Stimulated activated CD4-positive, alpha-beta T cell treated with anti-CD3 and anti-CD28 coated beads, Interleukin-2, amount 100 ng/mL, for 4 hours (primary cell): ENCODE measurements at regions not wholly inside any gene's neighbourhood (a gene's known extent, or its start where the extent isn't known, plus 50 kb on each side); places are given as distances from the start of the nearest gene placed in this dataset.

Experiments
- DNase-seq: peaks from one replicate; pipeline ENCODE4 v3.0.0-alpha.2; 2020; ENCODE audit warnings: low read depth

DNA sequence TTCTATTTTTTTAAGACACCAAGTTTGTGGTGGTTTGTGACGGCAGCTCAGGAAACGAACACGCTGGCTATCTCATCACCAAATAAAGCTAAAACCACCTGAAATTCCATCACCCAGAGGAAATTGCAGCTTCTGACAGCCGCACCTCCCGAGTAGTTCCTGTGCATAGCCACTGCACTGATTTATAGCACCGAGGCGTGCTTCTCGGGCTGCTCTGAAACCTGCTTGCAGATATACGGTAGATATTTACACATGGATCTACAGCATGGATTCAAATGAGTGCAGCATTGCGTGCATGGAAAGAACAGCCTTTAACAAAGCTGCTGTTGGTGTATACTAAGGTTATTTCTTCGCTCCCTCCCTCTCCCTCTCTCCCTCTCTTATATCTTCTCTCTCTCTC lies 153.8 kb downstream of the PHF2 start:
- DNase-seq = no peak
